ENCODE measurements at regions not wholly inside any gene's neighbourhood (a gene's known extent, or its start where the extent isn't known, plus 50 kb on each side); places are given as distances from the start of the nearest gene placed in this dataset.

- 87 to 88% methylated on average over 7 of the region's 7 CpGs for WGBS, 2 donors
- DNase-seq (ENCODE audit: low spot score in 2 of 2) = no peak
- no peaks in the 10 kb centered on the region for H3K36me3 ChIP-seq
- TF ChIP-seq POLR2A (IDR thresholded peaks at IDR 0.05) (no peak), CTCF (IDR thresholded peaks at IDR 0.05) (no peak), EP300 (IDR thresholded peaks at IDR 0.05) (no peak)
- H3K27ac ChIP-seq = no peak overlapping the region
- no peaks in the 10 kb centered on the region for H3K4me1 ChIP-seq
- H3K27me3 ChIP-seq = no peaks in the 10 kb centered on the region
- H3K9me3 ChIP-seq = no peaks in the 10 kb centered on the region
- no peak overlapping the region for H3K4me3 ChIP-seq
Measured at GRCh38 chr22:49115197-49115596, 712.5 kb downstream of the BRD1 start.

GRCh38 chr22:49113758-49114157 lies 713.9 kb downstream of the BRD1 start:
- no peaks in the 10 kb centered on the region for H3K27me3 ChIP-seq
- no peaks in the 10 kb centered on the region for H3K4me1 ChIP-seq
- WGBS, 2 donors = 87 to 89% methylated on average over 12 of the region's 12 CpGs
- TF ChIP-seq EP300 (IDR thresholded peaks at IDR 0.05) (no peak), CTCF (IDR thresholded peaks at IDR 0.05) (no peak), POLR2A (IDR thresholded peaks at IDR 0.05) (no peak)
- H3K9me3 ChIP-seq = no peaks in the 10 kb centered on the region
- DNase-seq (ENCODE audit: low spot score in 2 of 2) = no peak
- H3K27ac ChIP-seq = no peak overlapping the region
- no peaks in the 10 kb centered on the region for H3K36me3 ChIP-seq
- no peak overlapping the region for H3K4me3 ChIP-seq

GRCh38 chr22:49112661-49113626 lies 714.7 kb downstream of the BRD1 start:
- H3K27ac ChIP-seq = no peak overlapping the region
- TF ChIP-seq POLR2A (IDR thresholded peaks at IDR 0.05) (no peak), EP300 (IDR thresholded peaks at IDR 0.05) (no peak), CTCF (IDR thresholded peaks at IDR 0.05) (no peak)
- no peak overlapping the region for H3K4me3 ChIP-seq
- no peaks in the 10 kb centered on the region for H3K9me3 ChIP-seq
- H3K36me3 ChIP-seq = no peaks in the 10 kb centered on the region
- WGBS, 2 donors = 81% methylated on average over 16 of the region's 16 CpGs
- no peak for DNase-seq (ENCODE audit: low spot score in 2 of 2)
- no peaks in the 10 kb centered on the region for H3K4me1 ChIP-seq
- no peaks in the 10 kb centered on the region for H3K27me3 ChIP-seq

GRCh38 chr22:49112176-49112575 lies 715.5 kb downstream of the BRD1 start:
- Histone ChIP-seq H3K4me1 (no peaks in the 10 kb centered on the region), H3K36me3 (no peaks in the 10 kb centered on the region), H3K27me3 (no peaks in the 10 kb centered on the region), H3K9me3 (no peaks in the 10 kb centered on the region), H3K27ac (no peak overlapping the region), H3K4me3 (no peak overlapping the region)
- no peak for DNase-seq (ENCODE audit: low spot score in 2 of 2)
- WGBS, 2 donors = 92 to 94% methylated on average over 15 of the region's 15 CpGs
- TF ChIP-seq POLR2A (IDR thresholded peaks at IDR 0.05) (no peak), CTCF (IDR thresholded peaks at IDR 0.05) (no peak), EP300 (IDR thresholded peaks at IDR 0.05) (no peak)

GRCh38 chr22:49111085-49111484 lies 716.6 kb downstream of the BRD1 start:
- 54 to 64% methylated on average over 15 of the region's 15 CpGs for WGBS, 2 donors
- Histone ChIP-seq H3K27ac (no peak overlapping the region), H3K36me3 (no peaks in the 10 kb centered on the region), H3K4me1 (no peaks in the 10 kb centered on the region), H3K4me3 (no peak overlapping the region), H3K27me3 (no peaks in the 10 kb centered on the region), H3K9me3 (no peaks in the 10 kb centered on the region)
- DNase-seq (ENCODE audit: low spot score in 2 of 2) = no peak
- no peak for TF ChIP-seq EP300 (IDR thresholded peaks at IDR 0.05)
- no peak for TF ChIP-seq CTCF (IDR thresholded peaks at IDR 0.05)
- TF ChIP-seq POLR2A (IDR thresholded peaks at IDR 0.05) = no peak

Measured in tibial nerve (tissue), 4 donors.